ENCODE measurements at regions not wholly inside any gene's neighbourhood (a gene's known extent, or its start where the extent isn't known, plus 50 kb on each side); places are given as distances from the start of the nearest gene placed in this dataset.
"Not testable (repeated sequence)": the region's sequence is repeated elsewhere in the genome, so short reads cannot be mapped to it uniquely, and the experiment has no call there.

GRCh38 chr21:14629461-14629860 lies 83.3 kb upstream of the SAMSN1 start:
- H3K9me3 Mint-ChIP-seq: peaks cover 1% of the 10 kb centered on the region
- no peak overlapping the region for H3K27ac Mint-ChIP-seq

GRCh38 chr21:14623079-14623478 lies 77.0 kb upstream of the SAMSN1 start:
- H3K27ac Mint-ChIP-seq; H3K36me3 Mint-ChIP-seq (ENCODE audit: low read depth); intact Hi-C loops (cut with micrococcal nuclease); H3K4me1 Mint-ChIP-seq (ENCODE audit: low read depth); H3K27me3 Mint-ChIP-seq; H3K4me3 Mint-ChIP-seq: not testable (repeated sequence)
- H3K9me3 Mint-ChIP-seq: peaks cover 50% of the 10 kb centered on the region

More at GRCh38 chr21:14629461-14629860, 83.3 kb upstream of the SAMSN1 start:
- Mint-ChIP-seq H3K36me3 (ENCODE audit: low read depth) (no peaks in the 10 kb centered on the region), H3K4me1 (ENCODE audit: low read depth) (peaks cover 10% of the 10 kb centered on the region), H3K27me3 (no peaks in the 10 kb centered on the region), H3K4me3 (no peak overlapping the region)
- intact Hi-C loops (cut with micrococcal nuclease): no loop called here

GRCh38 chr21:14620152-14620551 lies 74.0 kb upstream of the SAMSN1 start:
- Mint-ChIP-seq H3K4me1 (ENCODE audit: low read depth) (no peaks in the 10 kb centered on the region), H3K9me3 (peaks cover 50% of the 10 kb centered on the region), H3K36me3 (ENCODE audit: low read depth) (peaks cover 5% of the 10 kb centered on the region), H3K27me3 (no peaks in the 10 kb centered on the region), H3K4me3 (no peak overlapping the region), H3K27ac (peak overlapping the region; percentile 41)
- intact Hi-C loops (cut with micrococcal nuclease): no loop called here

- peaks cover 34% of the 10 kb centered on the region for H3K9me3 Mint-ChIP-seq
- no peaks in the 10 kb centered on the region for H3K27me3 Mint-ChIP-seq
- no peak overlapping the region for H3K4me3 Mint-ChIP-seq
- peaks cover under 1% of the 10 kb centered on the region for H3K36me3 Mint-ChIP-seq (ENCODE audit: low read depth)
- no peak overlapping the region for H3K27ac Mint-ChIP-seq
- H3K4me1 Mint-ChIP-seq (ENCODE audit: low read depth): no peaks in the 10 kb centered on the region
- intact Hi-C loops (cut with micrococcal nuclease): no loop called here
Measured at GRCh38 chr21:14617871-14618270, 71.8 kb upstream of the SAMSN1 start.

GRCh38 chr21:14617040-14617393 lies 70.9 kb upstream of the SAMSN1 start:
- Mint-ChIP-seq H3K4me1 (ENCODE audit: low read depth) (no peaks in the 10 kb centered on the region), H3K4me3 (no peak overlapping the region), H3K27ac (no peak overlapping the region), H3K9me3 (peaks cover 25% of the 10 kb centered on the region), H3K27me3 (no peaks in the 10 kb centered on the region), H3K36me3 (ENCODE audit: low read depth) (no peaks in the 10 kb centered on the region)
- intact Hi-C loops (cut with micrococcal nuclease): no loop called here

GRCh38 chr21:14616380-14617039 lies 70.4 kb upstream of the SAMSN1 start:
- no peak overlapping the region for H3K27ac Mint-ChIP-seq
- H3K4me3 Mint-ChIP-seq: no peak overlapping the region
- H3K9me3 Mint-ChIP-seq: peaks cover 28% of the 10 kb centered on the region
- H3K4me1 Mint-ChIP-seq (ENCODE audit: low read depth): no peaks in the 10 kb centered on the region
- no peaks in the 10 kb centered on the region for H3K27me3 Mint-ChIP-seq
- no peaks in the 10 kb centered on the region for H3K36me3 Mint-ChIP-seq (ENCODE audit: low read depth)
- intact Hi-C loops (cut with micrococcal nuclease): no loop called here

- peaks cover 28% of the 10 kb centered on the region for H3K9me3 Mint-ChIP-seq
- intact Hi-C loops (cut with micrococcal nuclease): no loop called here
- H3K27me3 Mint-ChIP-seq: no peaks in the 10 kb centered on the region
- peaks cover 5% of the 10 kb centered on the region for H3K36me3 Mint-ChIP-seq (ENCODE audit: low read depth)
- H3K27ac Mint-ChIP-seq: no peak overlapping the region
- no peak overlapping the region for H3K4me3 Mint-ChIP-seq
- no peaks in the 10 kb centered on the region for H3K4me1 Mint-ChIP-seq (ENCODE audit: low read depth)
Measured at GRCh38 chr21:14615359-14615974, 69.4 kb upstream of the SAMSN1 start.

GRCh38 chr21:14614287-14614686 lies 68.2 kb upstream of the SAMSN1 start:
- intact Hi-C loops (cut with micrococcal nuclease): no loop called here
- Mint-ChIP-seq H3K4me1 (ENCODE audit: low read depth) (no peaks in the 10 kb centered on the region), H3K27me3 (no peaks in the 10 kb centered on the region), H3K36me3 (ENCODE audit: low read depth) (peaks cover 7% of the 10 kb centered on the region), H3K9me3 (peaks cover 22% of the 10 kb centered on the region), H3K27ac (no peak overlapping the region), H3K4me3 (no peak overlapping the region)

GRCh38 chr21:14613486-14614224 lies 67.5 kb upstream of the SAMSN1 start:
- H3K9me3 Mint-ChIP-seq: peaks cover 19% of the 10 kb centered on the region
- no peaks in the 10 kb centered on the region for H3K4me1 Mint-ChIP-seq (ENCODE audit: low read depth)
- peaks cover 7% of the 10 kb centered on the region for H3K36me3 Mint-ChIP-seq (ENCODE audit: low read depth)
- intact Hi-C loops (cut with micrococcal nuclease): no loop called here
- no peak overlapping the region for H3K27ac Mint-ChIP-seq
- H3K4me3 Mint-ChIP-seq: no peak overlapping the region
- H3K27me3 Mint-ChIP-seq: no peaks in the 10 kb centered on the region

- H3K27me3 Mint-ChIP-seq; H3K36me3 Mint-ChIP-seq (ENCODE audit: low read depth); H3K4me1 Mint-ChIP-seq (ENCODE audit: low read depth); H3K27ac Mint-ChIP-seq; H3K4me3 Mint-ChIP-seq; intact Hi-C loops (cut with micrococcal nuclease): not testable (repeated sequence)
- H3K9me3 Mint-ChIP-seq: peaks cover 19% of the 10 kb centered on the region
Measured at GRCh38 chr21:14610119-14610518, 64.0 kb upstream of the SAMSN1 start.

- H3K27me3 Mint-ChIP-seq: no peaks in the 10 kb centered on the region
- H3K4me1 Mint-ChIP-seq (ENCODE audit: low read depth): no peaks in the 10 kb centered on the region
- H3K36me3 Mint-ChIP-seq (ENCODE audit: low read depth): peaks cover 7% of the 10 kb centered on the region
- H3K9me3 Mint-ChIP-seq: peaks cover 19% of the 10 kb centered on the region
- H3K4me3 Mint-ChIP-seq: no peak overlapping the region
- no peak overlapping the region for H3K27ac Mint-ChIP-seq
- intact Hi-C loops (cut with micrococcal nuclease): no loop called here
Measured at GRCh38 chr21:14609274-14609673, 63.2 kb upstream of the SAMSN1 start.

- Mint-ChIP-seq H3K27me3 (no peaks in the 10 kb centered on the region), H3K4me1 (ENCODE audit: low read depth) (peaks cover 13% of the 10 kb centered on the region), H3K27ac (no peak overlapping the region), H3K4me3 (no peak overlapping the region), H3K9me3 (peaks cover 19% of the 10 kb centered on the region), H3K36me3 (ENCODE audit: low read depth) (peaks cover 7% of the 10 kb centered on the region)
- intact Hi-C loops (cut with micrococcal nuclease): no loop called here
Measured at GRCh38 chr21:14607262-14607661, 61.1 kb upstream of the SAMSN1 start.

- Mint-ChIP-seq H3K27ac (no peak overlapping the region), H3K9me3 (no peaks in the 10 kb centered on the region), H3K27me3 (no peaks in the 10 kb centered on the region), H3K36me3 (ENCODE audit: low read depth) (no peaks in the 10 kb centered on the region), H3K4me3 (no peak overlapping the region), H3K4me1 (ENCODE audit: low read depth) (peaks cover 18% of the 10 kb centered on the region)
- intact Hi-C loops (cut with micrococcal nuclease): no loop called here
Measured at GRCh38 chr21:14603202-14603601, 57.1 kb upstream of the SAMSN1 start.

GRCh38 chr21:14602382-14602958 lies 56.4 kb upstream of the SAMSN1 start:
- Mint-ChIP-seq H3K36me3 (ENCODE audit: low read depth) (no peaks in the 10 kb centered on the region), H3K27ac (no peak overlapping the region), H3K4me1 (ENCODE audit: low read depth) (peaks cover 18% of the 10 kb centered on the region), H3K9me3 (no peaks in the 10 kb centered on the region), H3K4me3 (no peak overlapping the region), H3K27me3 (no peaks in the 10 kb centered on the region)
- intact Hi-C loops (cut with micrococcal nuclease): no loop called here

All from dendritic cell treated with granulocyte-macrophage colony-stimulating factor and Interleukin-4, amounts not matched to agents 40 ng/mL and 50 ng/mL, for 4 days (primary cell).